ACC112 (cell line): ENCODE measurements at regions not wholly inside any gene's neighbourhood (a gene's known extent, or its start where the extent isn't known, plus 50 kb on each side); places are given as distances from the start of the nearest gene placed in this dataset.

Experiments used
- H2AFZ ChIP-seq: fragments of 200-600 bp; sonication (generic); one replicate; pipeline ENCODE4 v1.6.0; 2017; ENCODE audit warnings: antibody characterized with exemption, low read length; ENCODE audit not compliant: unreplicated experiment
- H3K27ac ChIP-seq: fragments of 200-600 bp; sonication (generic); 2 replicates; pipeline ENCODE4 v1.5.1; 2014; ENCODE audit warnings: low read depth, mild to moderate bottlenecking, antibody characterized with exemption, low read length, moderate library complexity
- H3K27me3 ChIP-seq: fragments of 200-600 bp; sonication (generic); 2 replicates; pipeline ENCODE4 v1.6.1; 2014; ENCODE audit warnings: mild to moderate bottlenecking, antibody characterized with exemption, low read length, moderate library complexity, mixed read lengths; ENCODE audit not compliant: insufficient read depth
- H3K36me3 ChIP-seq: fragments of 200-600 bp; sonication (generic); 2 replicates; pipeline ENCODE4 v1.6.1; 2016; ENCODE audit warnings: mild to moderate bottlenecking, antibody characterized with exemption, low read length, moderate library complexity, mixed read lengths; ENCODE audit not compliant: insufficient read depth
- H3K4me1 ChIP-seq: fragments of 200-600 bp; sonication (generic); one replicate; pipeline ENCODE4 v1.6.1; 2016; ENCODE audit warnings: low read length, mixed read lengths; ENCODE audit not compliant: insufficient read depth, unreplicated experiment, control insufficient read depth
- H3K4me3 ChIP-seq: fragments of 200-600 bp; sonication (generic); 2 replicates; pipeline ENCODE4 v1.5.1; 2014; ENCODE audit warnings: mild to moderate bottlenecking, low read depth, low read length
- H3K79me2 ChIP-seq: fragments of 200-600 bp; sonication (generic); one replicate; pipeline ENCODE4 v1.6.0; 2016; ENCODE audit warnings: low read length; ENCODE audit not compliant: control insufficient read depth, unreplicated experiment, insufficient read depth

GRCh38 chr11:64445651-64446050 is 86.7 kb downstream of the RPS6KA4 start:
- H3K4me3 ChIP-seq = no peak overlapping the region
- peaks cover 25% of the 10 kb centered on the region for H3K27me3 ChIP-seq
- H3K27ac ChIP-seq = no peak overlapping the region
- H3K36me3 ChIP-seq = no peaks in the 10 kb centered on the region
- peaks cover 10% of the 10 kb centered on the region for H3K4me1 ChIP-seq
- H2AFZ ChIP-seq = no peak overlapping the region
- no peaks in the 10 kb centered on the region for H3K79me2 ChIP-seq

- Histone ChIP-seq H3K4me3 (peak overlapping the region; percentile 68), H2AFZ (peak overlapping the region; percentile 9), H3K79me2 (no peaks in the 10 kb centered on the region), H3K36me3 (no peaks in the 10 kb centered on the region), H3K27me3 (peaks cover 17% of the 10 kb centered on the region; the same call in 1 of the 2 replicates), H3K27ac (no peak overlapping the region), H3K4me1 (peaks cover 10% of the 10 kb centered on the region)
Observed at GRCh38 chr11:64447831-64448598, 89.1 kb downstream of the RPS6KA4 start.

DNA sequence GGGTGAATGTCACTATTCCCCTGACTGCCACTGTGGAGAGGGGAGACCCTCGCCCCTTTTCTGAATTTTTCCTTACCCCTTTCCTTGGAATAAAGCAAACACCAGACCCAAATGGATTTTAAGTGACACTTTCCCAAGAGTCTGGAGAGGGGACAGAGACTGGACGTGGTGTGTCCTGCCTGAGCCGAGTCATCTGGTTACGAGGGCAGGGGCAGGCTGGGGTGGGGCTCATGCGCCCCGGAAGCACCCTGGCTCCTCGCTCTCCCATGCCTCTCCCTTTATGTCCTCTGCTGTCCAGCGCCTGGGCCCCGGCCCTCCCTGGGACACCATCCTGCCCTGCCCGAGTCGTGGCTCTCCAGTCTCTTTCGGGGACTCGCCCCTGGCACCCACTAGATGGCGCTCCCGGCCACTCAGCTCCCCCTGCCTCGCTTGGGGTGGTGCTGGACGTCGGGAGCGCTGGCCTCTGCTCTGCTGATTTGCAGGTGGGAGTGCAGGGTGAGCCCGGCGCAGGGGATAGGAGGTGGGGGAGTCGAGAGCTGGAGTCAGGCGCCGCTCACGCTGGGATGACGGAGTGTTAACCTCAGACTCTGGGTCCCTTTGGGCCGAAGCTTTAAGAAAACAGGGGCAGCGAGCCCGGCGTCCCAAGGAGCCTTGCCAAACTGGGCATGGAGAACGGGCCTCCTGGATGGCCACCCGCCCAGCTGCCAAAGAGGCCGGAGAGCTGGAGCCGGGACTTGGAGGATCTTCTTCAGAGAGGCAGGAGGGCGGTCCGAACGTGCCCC is 89.8 kb downstream of the RPS6KA4 start:
- peak overlapping the region; percentile 68 for H3K4me3 ChIP-seq
- H3K79me2 ChIP-seq = no peaks in the 10 kb centered on the region
- peaks cover 10% of the 10 kb centered on the region for H3K4me1 ChIP-seq
- peaks cover 12% of the 10 kb centered on the region; the same call in 1 of the 2 replicates for H3K27me3 ChIP-seq
- H2AFZ ChIP-seq = peak overlapping the region; percentile 16
- H3K27ac ChIP-seq = no peak overlapping the region
- H3K36me3 ChIP-seq = no peaks in the 10 kb centered on the region

DNA sequence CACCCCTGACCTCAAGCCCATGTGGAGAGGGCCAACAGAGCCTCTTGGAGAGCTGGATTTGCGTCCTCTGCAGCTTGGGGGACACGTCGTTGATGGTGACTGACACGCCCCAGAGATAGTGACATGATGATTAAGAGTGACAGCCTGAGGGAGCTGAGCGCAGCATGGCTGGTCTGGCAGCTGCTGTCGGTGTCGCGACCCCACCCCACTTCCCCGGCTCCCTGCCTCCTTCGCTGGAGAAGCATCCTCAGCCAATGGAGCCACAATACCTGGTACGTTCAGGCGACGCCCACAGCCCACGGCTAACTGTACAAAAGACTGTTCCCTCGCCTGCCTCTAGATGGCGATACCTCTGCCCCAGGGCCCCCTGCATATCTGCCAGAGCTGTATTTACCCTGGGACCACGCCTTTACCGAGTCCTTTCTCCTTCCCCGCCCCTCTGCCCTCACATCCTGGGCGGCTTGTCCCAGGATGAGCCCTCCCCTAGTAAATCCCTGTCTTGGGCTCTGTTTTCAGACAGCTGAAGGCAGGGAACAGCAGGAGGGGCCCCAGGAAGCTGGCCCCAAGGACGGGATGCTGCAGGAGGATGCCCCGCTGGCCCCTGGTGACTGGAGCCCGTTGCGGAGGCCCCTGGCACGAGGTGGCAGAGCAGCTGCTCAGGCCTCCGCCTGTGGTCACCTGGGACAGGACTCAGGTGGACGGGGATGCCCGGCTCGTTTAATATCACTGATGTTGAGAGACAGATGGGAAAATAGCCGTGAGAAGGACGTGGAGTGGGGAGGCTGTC is 90.6 kb downstream of the RPS6KA4 start:
- H3K4me3 ChIP-seq = peak overlapping the region; percentile 8; the same call in 1 of the 2 replicates
- no peak overlapping the region for H3K27ac ChIP-seq
- peaks cover 9% of the 10 kb centered on the region; the same call in 1 of the 2 replicates for H3K27me3 ChIP-seq
- H3K4me1 ChIP-seq = peaks cover 10% of the 10 kb centered on the region
- no peaks in the 10 kb centered on the region for H3K36me3 ChIP-seq
- peak overlapping the region; percentile 16 for H2AFZ ChIP-seq
- H3K79me2 ChIP-seq = no peaks in the 10 kb centered on the region

- Histone ChIP-seq H2AFZ (no peak overlapping the region), H3K4me1 (peaks cover 10% of the 10 kb centered on the region), H3K79me2 (no peaks in the 10 kb centered on the region), H3K4me3 (no peak overlapping the region), H3K36me3 (no peaks in the 10 kb centered on the region), H3K27ac (no peak overlapping the region), H3K27me3 (peaks cover 5% of the 10 kb centered on the region; the same call in 1 of the 2 replicates)
Observed at GRCh38 chr11:64450168-64450560, 91.2 kb downstream of the RPS6KA4 start.

- peaks cover 5% of the 10 kb centered on the region; the same call in 1 of the 2 replicates for H3K27me3 ChIP-seq
- H3K79me2 ChIP-seq = no peaks in the 10 kb centered on the region
- H3K4me3 ChIP-seq = no peak overlapping the region
Observed at GRCh38 chr11:64451856-64452255, 92.9 kb downstream of the RPS6KA4 start.

DNA sequence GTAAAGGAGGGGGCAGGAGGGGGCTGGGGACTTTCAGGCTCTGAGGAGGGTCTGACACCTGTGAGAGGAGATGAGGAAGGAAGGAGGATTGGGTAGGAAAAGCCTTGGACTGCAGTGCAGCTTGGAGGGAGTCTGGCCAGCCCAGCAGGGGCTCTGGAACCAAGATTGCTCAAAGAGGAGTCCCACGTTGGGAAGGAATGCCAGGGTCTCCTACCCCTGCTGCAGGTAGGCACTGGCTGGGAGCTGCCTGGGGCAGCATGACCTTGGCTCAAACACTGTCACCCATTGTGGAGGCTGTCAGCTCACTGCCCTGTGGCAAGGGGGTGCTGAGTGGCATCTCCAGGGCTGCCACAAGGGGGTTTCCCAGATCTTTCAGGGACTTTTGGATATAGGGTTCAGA is 94.5 kb downstream of the RPS6KA4 start:
- H3K4me1 ChIP-seq = peaks cover under 1% of the 10 kb centered on the region
- no peaks in the 10 kb centered on the region for H3K36me3 ChIP-seq
- H3K27me3 ChIP-seq = peaks cover 5% of the 10 kb centered on the region; the same call in 1 of the 2 replicates
- no peak overlapping the region for H3K4me3 ChIP-seq
- H2AFZ ChIP-seq = no peak overlapping the region
- H3K79me2 ChIP-seq = no peaks in the 10 kb centered on the region
- no peak overlapping the region for H3K27ac ChIP-seq

More at GRCh38 chr11:64451856-64452255, 92.9 kb downstream of the RPS6KA4 start:
- H2AFZ ChIP-seq = no peak overlapping the region
- H3K27ac ChIP-seq = no peak overlapping the region
- H3K36me3 ChIP-seq = no peaks in the 10 kb centered on the region
- H3K4me1 ChIP-seq = peaks cover 10% of the 10 kb centered on the region

GRCh38 chr11:64455456-64456261 is 96.7 kb downstream of the RPS6KA4 start:
- no peaks in the 10 kb centered on the region for H3K79me2 ChIP-seq
- H3K36me3 ChIP-seq = no peaks in the 10 kb centered on the region
- no peak overlapping the region for H3K27ac ChIP-seq
- H3K4me1 ChIP-seq = no peaks in the 10 kb centered on the region
- no peak overlapping the region for H3K4me3 ChIP-seq
- H3K27me3 ChIP-seq = peaks cover 5% of the 10 kb centered on the region; the same call in 1 of the 2 replicates
- H2AFZ ChIP-seq = no peak overlapping the region

- Histone ChIP-seq H3K36me3 (no peaks in the 10 kb centered on the region), H2AFZ (no peak overlapping the region), H3K27me3 (peaks cover 3% of the 10 kb centered on the region; the same call in 1 of the 2 replicates), H3K79me2 (no peaks in the 10 kb centered on the region), H3K4me3 (no peak overlapping the region), H3K4me1 (no peaks in the 10 kb centered on the region), H3K27ac (no peak overlapping the region)
Observed at GRCh38 chr11:64456509-64457320, 97.8 kb downstream of the RPS6KA4 start.
